HG03342 (cell line): ENCODE measurements at regions not wholly inside any gene's neighbourhood (a gene's known extent, or its start where the extent isn't known, plus 50 kb on each side); places are given as distances from the start of the nearest gene placed in this dataset.

Experiments
- ATAC-seq: cut with Tn5 transposase; IDR thresholded peaks from one replicate; pipeline ENCODE4 v1.9.1; 2021; ENCODE audit warnings: mild to moderate bottlenecking, moderate library complexity; ENCODE audit not compliant: unreplicated experiment

GRCh38 chr10:89095701-89096391 is 105.2 kb downstream of the FAS start:
- no peak for ATAC-seq

GRCh38 chr10:89093728-89094127 is 103.1 kb downstream of the FAS start:
- ATAC-seq, result no peak

DNA sequence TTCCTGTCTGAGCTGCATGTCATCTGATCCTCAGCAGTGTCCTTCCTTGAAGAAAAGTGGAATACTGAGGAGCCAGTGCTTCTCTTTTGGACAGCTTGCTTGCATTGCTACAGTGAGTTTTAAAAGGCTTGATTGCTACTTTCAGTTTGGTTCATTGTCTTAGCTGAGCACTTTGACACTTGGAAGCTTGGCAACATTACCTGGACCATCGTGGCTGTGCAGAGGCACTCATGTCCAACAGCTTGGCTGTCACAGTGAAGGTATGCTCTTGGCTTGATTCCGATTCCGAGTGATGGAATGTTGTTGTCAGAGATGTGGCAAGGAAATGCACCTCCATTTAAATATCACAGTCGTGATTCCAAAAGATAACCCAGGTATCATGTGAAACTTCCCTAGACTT is 102.4 kb downstream of the FAS start:
- ATAC-seq, result no peak

- ATAC-seq, result no peak
These were observed 101.8 kb downstream of the FAS start for GRCh38 chr10:89092439-89092838.

DNA sequence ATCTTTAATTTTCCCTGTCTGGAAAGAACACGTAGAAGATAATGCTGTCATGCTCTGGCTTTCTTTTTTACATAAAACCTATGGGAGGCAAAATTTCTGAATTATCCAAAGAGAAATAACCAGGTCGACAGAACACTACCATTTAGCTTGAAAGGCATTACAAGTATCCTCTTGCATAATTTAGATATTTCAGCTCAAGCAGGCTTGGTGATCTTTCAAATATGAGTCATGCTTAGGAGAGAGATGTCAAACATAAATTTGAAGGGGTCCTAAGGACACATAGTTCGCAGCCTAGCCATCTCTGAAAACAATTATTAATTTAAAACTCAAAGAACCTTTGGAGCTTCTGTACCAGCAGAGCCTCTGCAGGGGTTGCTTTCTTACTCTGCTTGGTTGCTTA is 100.9 kb downstream of the FAS start:
- ATAC-seq, result no peak

- no peak for ATAC-seq
These were observed 100.3 kb downstream of the FAS start for GRCh38 chr10:89090756-89091445.

DNA sequence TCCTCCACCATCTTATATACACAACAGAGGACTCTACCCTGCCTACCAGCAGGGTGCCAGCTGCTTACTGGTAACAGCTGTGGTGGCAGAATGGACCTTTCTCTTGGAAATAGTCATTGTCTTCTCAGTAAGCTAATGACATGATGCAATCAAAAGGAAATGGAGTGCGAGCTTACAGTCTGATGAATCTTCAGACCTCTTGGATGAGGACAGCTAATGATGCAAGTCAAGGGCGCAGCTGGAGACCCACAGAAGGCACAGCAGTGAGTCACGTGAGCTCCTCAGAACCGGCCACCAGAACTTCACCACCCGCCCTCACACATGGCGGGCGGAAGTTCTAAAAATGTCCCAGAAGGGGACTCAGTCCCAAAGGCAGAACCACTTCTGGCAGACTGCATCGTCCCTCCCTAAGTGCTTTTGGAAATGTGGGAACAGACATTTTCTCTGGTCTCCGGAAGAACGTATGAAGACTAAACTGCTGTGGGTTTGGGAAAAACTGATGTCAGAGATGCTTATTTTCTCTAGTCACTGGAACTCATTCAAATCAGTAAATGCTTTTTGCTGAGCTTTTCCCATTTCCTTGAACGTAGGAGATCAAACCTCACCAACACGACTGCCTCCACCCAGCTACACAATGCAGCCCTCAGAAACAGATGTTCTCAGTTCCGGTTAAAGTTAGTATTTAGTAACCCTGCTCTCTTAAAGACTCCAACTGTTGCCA is 96.4 kb downstream of the FAS start:
- no peak for ATAC-seq

DNA sequence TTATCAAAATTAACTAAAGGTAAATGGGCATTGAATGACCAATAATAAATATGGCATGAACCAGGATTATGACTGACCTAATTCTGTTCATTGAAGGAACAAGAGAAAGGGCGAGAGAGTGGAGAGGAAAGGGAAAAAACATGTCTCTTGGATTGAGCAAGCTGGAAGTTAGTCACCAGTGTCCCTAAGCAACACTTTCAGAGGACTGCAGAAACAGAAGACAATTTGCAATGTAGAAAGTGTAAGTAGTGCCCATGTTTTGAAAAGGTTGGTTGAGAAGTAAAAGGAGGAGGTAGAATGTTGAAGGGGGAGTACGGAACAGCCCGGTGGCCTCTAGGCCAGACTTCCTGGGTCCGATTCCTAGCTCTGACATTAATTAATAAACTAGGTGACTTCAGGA is 94.6 kb downstream of the FAS start:
- ATAC-seq, result no peak

DNA sequence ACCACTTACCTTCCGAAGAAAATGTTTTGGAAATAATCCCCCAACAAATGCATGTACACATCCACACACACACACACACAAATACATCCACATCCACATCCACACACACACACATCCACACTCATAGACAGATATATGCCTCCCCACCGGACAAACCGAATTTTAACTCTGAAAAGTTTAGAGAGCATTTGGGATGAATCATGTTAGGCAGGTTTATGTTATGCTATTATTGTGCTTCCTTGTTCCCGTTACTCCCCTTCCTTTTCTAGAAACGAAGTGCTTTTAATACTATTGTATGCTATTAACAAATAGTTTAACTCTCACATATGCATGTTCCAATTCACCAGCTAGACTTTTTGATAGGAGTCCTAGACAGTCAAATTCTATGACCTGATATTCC is 91.5 kb downstream of the FAS start:
- ATAC-seq, result no peak

DNA sequence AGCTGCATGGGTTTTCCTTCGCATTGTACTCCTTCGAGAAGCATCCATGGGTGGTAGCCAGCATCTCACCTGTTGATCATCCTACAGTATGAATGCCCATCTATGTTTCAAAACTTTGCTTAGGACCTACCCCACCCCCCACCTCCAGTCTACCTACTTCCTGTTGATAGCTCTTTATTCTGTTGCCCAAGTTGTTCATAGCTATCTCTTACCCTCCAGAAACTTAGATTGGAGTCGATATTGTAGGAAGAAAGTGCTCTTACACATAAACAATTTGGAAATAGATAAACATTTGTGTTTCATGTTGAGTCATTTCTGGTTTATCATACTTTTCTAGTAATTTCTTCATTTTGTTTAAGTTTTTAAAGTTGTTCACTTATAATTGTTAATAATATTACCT is 90.1 kb downstream of the FAS start:
- no peak for ATAC-seq

- ATAC-seq, result no peak
These were observed 89.4 kb downstream of the FAS start for GRCh38 chr10:89079961-89080360.

DNA sequence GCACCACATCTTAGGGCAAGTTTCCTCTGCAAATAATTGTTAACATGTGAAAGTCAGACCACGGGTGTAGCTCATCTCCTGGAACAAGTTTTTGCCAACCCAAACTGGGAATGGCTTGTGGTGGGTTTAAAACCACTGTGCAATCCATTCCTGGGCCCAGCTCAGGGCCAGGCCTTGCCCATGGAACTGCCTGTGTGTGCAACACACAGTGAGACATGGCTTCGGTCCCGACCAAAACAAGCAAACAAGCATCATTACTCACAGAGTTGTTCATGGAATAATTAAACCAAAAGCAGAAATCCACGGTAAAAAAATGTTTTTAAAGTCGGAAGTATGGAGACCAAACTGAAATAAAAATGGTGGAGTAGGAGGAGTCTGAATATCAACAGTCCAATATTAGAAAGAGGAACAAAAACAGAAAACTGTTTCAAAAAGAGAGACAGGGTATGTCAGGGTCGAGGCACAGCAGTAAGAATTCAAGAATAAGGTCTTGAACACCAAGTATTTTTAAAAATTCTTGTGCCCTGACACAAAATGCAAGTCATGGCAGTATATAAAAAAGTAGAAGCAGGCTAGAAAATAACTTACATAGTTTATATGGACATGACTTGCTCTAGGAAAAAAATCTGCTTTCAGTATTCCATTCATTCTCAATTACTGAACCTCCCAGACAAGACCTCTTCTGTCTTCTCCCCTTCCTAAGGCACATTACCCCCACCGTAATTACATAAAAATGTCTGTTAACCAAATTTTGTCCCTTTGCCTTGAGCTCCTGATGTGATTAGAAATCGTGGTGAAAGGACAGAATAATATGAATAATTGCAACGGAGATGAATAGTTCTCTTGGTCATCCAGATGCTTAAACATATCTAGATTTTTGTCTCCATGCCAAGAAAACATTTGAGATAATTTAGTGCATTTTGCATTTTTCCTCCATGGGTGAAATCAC is 88.4 kb downstream of the FAS start:
- ATAC-seq, result no peak

DNA sequence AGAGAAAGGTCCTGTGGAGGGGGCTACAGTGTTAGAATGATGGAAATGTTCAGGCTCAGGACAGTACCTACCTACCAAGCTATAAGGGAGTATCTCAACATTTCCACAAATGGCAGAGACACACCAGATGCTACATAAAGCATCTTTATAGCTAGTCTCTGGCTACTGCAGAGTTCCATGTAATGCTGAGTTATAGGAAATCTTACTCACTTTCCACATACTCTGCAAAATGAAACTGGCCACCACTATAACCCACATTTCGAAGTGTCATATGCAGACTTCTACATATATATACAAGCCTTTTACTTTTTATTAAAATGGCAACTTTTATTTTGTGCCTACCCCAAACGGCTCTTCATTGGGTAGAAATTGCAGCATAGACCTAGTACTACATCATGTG is 85.5 kb downstream of the FAS start:
- no peak for ATAC-seq

GRCh38 chr10:89075631-89076030 is 85.0 kb downstream of the FAS start:
- no peak for ATAC-seq

DNA sequence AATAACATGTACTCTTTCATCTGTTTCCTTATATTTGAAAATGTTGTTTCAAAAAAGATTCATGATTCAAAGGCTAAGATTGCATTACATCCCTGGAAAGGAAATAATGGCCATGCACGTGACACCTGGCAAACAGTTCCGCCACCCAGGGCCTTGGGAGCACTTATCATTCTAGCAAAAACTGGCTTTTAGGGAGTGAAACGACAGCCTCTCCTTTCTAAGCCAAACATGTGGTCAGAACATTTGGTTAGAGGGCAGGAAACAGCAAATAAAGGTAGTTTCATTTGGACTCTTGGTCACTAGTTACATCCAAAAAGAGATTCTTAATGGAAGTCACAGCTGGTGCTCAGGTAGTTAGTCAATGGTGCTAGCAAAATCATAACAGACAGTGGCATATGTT is 83.5 kb downstream of the FAS start:
- no peak for ATAC-seq

DNA sequence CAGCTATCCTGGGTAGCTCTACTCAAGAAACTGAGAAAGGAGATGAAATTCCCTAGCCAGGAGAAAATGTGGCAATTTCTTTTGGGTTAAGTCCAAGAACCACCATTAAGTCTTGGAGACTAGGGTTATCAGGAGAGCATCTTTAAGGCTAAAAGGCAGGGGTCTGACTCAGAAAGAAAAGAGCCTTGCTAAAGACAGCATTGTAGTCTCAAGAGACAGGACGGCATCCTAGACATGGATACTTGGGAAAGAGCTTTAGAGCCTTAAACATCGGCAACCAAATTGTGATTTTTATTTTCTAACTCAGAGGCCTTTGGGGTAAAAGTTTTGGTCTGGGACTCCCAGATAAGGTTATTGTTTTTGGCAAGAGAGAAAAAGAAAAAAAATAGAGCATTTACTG is 83.1 kb downstream of the FAS start:
- ATAC-seq, result no peak

- no peak for ATAC-seq
These were observed 79.0 kb downstream of the FAS start for GRCh38 chr10:89069589-89069988.
